GM18505 (cell line): ENCODE measurements at regions not wholly inside any gene's neighbourhood (a gene's known extent, or its start where the extent isn't known, plus 50 kb on each side); places are given as distances from the start of the nearest gene placed in this dataset.
"Not testable (repeated sequence)": the region's sequence is repeated elsewhere in the genome, so short reads cannot be mapped to it uniquely, and the experiment has no call there.

Experiments
- ATAC-seq: cut with Tn5 transposase; IDR thresholded peaks from one replicate; pipeline ENCODE4 v1.9.1; 2021; ENCODE audit not compliant: unreplicated experiment
- POLR2A ChIP-seq: IDR thresholded peaks from 4 replicates; pipeline ENCODE4 v1.6.1; 2011; ENCODE audit warnings: borderline replicate concordance; ENCODE audit not compliant: insufficient read depth, insufficient read length; ENCODE audit errors: extremely low read depth

DNA sequence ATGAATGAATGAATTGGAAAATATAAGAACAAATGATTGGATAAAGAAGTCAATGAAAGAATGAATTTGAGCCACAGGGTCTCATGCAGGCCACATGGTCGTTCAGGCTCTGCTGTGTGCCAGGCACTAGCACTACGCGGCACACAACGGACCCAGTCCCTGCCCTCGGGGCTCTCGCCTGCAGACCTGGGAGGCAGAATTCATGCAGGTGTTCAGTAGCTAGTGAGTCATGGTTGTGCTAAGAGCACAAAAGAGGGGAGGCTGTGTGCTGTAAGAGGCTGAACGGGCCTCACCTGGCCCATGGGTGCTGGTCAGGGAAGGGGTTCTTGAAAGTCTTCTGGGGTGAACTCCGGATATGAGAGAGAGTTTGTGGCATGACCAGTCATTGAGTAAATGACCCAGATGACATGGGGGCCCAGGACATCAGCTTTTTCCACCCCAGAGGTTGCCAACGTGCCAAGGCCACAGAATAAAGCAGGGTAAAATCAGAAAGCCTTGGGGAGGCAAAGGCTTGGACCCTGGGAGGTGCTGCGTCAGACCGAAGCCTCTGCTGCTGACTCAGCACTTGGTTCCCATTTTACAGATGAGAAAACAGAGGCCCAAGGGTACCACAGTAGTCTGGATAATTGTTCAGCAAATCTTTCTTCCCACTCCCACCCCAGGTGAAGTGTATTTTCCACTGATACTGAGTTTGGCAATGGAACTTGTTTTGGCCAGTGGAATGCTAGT, 264.3 kb upstream of the MVB12B start:
- no peak for ATAC-seq
- TF ChIP-seq POLR2A: no peak

DNA sequence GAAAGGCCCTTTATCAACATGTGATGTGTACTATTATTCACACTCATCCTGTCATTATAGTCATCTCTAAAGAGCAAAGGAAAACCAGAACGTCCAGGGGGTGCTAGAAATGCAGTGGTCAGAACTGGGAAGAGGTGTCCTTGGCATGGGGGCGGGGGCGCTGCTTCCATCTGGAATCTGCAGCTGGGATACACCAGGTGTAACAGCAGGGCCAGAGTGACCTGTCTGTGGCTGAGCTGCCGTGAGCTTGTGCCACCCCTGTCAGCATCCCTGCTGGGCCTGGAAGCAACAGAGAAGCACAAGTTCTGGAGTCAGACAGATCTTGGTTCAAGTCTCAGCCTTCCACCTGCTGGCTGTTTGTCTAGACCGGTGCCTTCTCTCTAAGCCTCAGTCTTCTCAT, 263.3 kb upstream of the MVB12B start:
- ATAC-seq: no peak
- TF ChIP-seq POLR2A: no peak

GRCh38 chr9:126066131-126066530, 260.5 kb upstream of the MVB12B start:
- no peak for ATAC-seq
- TF ChIP-seq POLR2A: no peak

DNA sequence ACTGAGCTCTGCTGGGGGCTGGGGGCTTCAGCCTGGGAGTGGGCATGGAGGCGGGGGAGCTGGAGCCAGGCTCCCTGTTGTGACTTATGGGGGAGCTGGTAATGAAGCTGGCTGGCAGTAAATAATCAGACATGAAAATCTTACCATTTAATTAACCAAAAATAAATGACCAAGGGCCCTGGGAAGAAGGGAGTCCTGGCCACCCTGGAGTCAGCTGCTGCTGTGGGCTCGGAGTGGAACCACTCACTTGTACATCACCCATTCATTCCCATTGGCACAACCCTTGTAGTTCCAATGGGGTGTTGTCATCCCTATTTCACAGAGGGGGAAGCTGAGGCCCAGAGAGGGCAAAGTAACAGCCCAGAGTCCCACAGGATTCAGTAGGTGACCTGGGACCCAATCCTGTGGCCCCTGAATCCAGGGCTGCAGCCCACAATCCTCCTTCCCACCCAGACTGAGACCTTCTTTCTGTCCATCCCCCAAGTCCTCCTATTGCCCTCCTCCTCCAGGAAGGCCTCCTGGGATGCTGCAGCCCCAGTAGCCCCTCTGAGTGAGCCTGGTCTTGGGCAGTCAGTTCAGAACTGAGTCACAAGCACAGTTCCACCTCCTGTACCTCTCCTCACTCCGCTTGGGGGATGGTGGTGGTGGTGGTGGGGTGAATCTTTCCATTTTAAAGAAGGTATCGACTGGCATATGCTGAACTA, 259.4 kb upstream of the MVB12B start:
- no peak for ATAC-seq
- no peak for TF ChIP-seq POLR2A

DNA sequence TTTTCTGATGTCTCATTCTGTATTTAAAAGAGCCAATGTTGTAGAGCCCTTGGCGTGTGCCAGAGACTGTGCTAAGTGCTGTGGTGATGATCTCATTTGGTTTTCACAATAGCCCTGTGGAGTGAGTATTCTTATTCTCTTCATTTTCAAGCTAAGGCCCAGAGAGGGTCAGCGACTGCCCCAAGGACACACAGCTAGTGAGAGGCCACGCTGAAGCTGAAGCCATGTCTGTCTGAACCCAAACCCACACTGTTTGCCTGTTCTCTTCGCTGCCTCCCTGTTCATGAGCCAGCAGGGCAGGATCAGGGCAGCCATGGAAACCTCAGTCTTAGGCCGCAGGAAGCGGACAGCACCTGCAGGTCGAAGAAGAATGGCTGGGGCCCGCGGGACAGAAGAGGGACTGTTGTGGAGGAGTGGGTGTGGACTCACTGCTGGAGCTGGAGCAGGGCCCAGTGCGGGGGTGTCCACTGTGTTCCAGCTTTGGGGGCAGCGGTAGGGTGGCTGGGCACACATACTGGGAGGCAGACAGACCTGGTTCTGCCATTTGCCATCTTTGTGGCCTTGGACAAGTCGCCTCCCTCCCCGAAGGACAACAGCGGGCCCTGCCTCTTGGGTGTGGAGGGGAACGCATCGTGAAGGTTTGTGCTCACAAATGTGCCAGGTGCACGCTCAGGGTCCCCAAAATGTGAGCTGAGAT, 257.9 kb upstream of the MVB12B start:
- no peak for TF ChIP-seq POLR2A
- no peak for ATAC-seq

GRCh38 chr9:126069400-126069955, 257.2 kb upstream of the MVB12B start:
- TF ChIP-seq POLR2A: no peak
- ATAC-seq: no peak

- ATAC-seq: no peak
- TF ChIP-seq POLR2A: no peak
These were observed 256.5 kb upstream of the MVB12B start for GRCh38 chr9:126070058-126070655.

- no peak for ATAC-seq
- TF ChIP-seq POLR2A: no peak
These were observed 255.4 kb upstream of the MVB12B start for GRCh38 chr9:126071076-126071750.

- not testable (repeated sequence) for ATAC-seq
These were observed 249.0 kb upstream of the MVB12B start for GRCh38 chr9:126077656-126078055.

DNA sequence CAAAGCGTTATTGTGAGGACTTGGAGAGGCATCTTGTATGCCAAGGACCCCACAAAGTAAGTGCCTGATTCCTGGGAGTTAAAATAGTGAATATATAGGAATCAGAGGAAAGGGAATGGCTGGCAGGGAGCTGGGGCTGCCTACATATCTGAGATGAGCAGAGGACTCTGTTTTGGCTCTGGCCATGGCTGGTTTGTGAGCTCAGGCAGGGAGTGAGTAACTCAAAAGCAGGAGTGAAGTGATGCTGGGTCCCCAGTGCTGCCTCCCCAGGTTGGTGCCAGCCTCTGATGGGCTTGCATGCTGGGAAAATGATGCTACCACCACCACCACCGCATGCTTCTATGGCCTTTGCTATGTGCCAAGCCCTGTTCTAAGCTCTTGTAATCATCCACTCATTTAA, 246.0 kb upstream of the MVB12B start:
- no peak for ATAC-seq
- no peak for TF ChIP-seq POLR2A

DNA sequence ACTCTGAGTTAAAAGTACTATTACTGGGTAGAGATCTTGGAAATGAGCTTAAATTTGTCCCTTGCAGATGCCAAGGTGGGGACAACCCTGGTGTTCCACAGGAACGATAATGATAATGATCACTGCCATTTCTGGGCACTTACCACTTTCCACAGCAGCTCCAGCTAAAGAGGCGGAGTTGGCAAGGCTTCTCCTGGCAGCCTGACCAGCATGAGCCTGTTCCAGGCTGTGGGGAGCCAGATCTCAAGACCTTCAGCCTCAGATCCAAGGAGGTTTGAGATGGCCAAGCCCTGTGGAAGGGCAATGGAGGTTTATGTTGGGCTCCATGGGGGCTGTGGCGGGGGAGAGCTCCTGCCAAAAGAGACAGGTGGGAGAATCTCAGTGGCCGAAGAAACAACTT, 244.9 kb upstream of the MVB12B start:
- no peak for ATAC-seq
- TF ChIP-seq POLR2A: no peak

GRCh38 chr9:126084008-126084407, 242.6 kb upstream of the MVB12B start:
- ATAC-seq: no peak
- TF ChIP-seq POLR2A: no peak

DNA sequence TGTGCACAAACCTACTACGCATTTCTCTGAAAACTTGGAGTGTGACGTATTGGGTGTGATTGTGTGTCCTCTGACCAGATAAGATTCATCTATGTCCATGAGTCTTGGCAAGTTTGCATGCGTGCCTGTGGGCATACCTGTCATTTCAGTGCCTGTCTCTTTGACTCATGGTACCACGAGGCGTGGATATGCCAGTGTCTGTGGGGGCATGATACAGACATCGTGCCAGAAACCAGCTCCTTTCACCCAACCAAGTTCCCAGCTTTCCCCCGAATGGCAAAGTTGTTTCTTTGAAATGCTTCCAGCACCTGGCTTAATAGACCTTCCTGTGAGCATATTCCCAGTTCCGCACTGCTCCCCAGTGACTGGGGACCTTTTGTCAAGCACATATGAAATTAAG, 241.9 kb upstream of the MVB12B start:
- TF ChIP-seq POLR2A: no peak
- ATAC-seq: no peak
